Adrenal gland (tissue), 5 donors: ENCODE measurements at regions not wholly inside any gene's neighbourhood (a gene's known extent, or its start where the extent isn't known, plus 50 kb on each side); places are given as distances from the start of the nearest gene placed in this dataset.

ENCODE experiments used
- CTCF ChIP-seq, 6 experiments: fragments of 450-650 bp in 4 of 6; fragments of 200-600 bp in 2 of 6; sonication (generic) in 1 of 6; IDR thresholded peaks; 1 replicate in 5 of 6; 2 replicates in 1 of 6; pipeline versions ENCODE4 v1.5.1 to v1.8.0; 2016 to 2021; ENCODE audit warnings: antibody characterized with exemption in 6 of 6, mild to moderate bottlenecking in 2 of 6, moderate library complexity in 1 of 6
- POLR2A ChIP-seq, 2 donors: fragments of 450-650 bp; IDR thresholded peaks; one replicate each; pipeline ENCODE4 v1.6.1; 2017; ENCODE audit warnings: antibody characterized with exemption in 2 of 2, mild to moderate bottlenecking in 2 of 2, moderate library complexity in 1 of 2
- donor health status: DM: no; HTN: no; CAD: no.

GRCh38 chr17:71978435-71978834 is 142.4 kb upstream of the SOX9 start:
- no peak for TF ChIP-seq CTCF (IDR thresholded peaks at IDR 0.05)
- no peak for TF ChIP-seq POLR2A (IDR thresholded peaks at IDR 0.05)
